ENCODE measurements at regions not wholly inside any gene's neighbourhood (a gene's known extent, or its start where the extent isn't known, plus 50 kb on each side); places are given as distances from the start of the nearest gene placed in this dataset.

GRCh38 chr5:125143011-125143410 lies 396.6 kb upstream of the ZNF608 start:
- no peak for TF ChIP-seq EP300 (IDR thresholded peaks at IDR 0.05)
- no peak for TF ChIP-seq CTCF (IDR thresholded peaks at IDR 0.05)
- no peak for TF ChIP-seq POLR2A (IDR thresholded peaks at IDR 0.05)

All from tibial nerve (tissue), 4 donors.